ENCODE measurements at regions not wholly inside any gene's neighbourhood (a gene's known extent, or its start where the extent isn't known, plus 50 kb on each side); places are given as distances from the start of the nearest gene placed in this dataset.

DNA sequence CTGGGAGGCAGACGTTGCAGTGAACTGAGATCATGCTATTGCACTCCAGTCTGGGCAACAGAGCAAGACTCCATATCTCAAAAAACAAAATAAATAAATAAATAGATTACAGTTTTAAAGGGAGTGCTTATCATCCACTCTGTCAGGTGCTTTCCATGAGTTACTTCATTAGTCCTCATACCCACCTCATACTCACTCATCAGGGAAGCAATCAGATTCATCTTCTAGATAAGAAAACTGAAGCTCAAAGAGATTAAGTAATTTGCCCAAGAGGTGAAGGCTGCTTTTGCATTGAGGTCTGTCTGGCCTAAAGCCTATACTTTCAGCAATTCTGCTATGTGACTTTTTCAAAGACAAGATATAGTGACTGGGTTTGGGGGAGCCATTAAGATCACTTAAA, 101.0 kb downstream of the RASSF10 start:
- TF ChIP-seq, protein P1, sequence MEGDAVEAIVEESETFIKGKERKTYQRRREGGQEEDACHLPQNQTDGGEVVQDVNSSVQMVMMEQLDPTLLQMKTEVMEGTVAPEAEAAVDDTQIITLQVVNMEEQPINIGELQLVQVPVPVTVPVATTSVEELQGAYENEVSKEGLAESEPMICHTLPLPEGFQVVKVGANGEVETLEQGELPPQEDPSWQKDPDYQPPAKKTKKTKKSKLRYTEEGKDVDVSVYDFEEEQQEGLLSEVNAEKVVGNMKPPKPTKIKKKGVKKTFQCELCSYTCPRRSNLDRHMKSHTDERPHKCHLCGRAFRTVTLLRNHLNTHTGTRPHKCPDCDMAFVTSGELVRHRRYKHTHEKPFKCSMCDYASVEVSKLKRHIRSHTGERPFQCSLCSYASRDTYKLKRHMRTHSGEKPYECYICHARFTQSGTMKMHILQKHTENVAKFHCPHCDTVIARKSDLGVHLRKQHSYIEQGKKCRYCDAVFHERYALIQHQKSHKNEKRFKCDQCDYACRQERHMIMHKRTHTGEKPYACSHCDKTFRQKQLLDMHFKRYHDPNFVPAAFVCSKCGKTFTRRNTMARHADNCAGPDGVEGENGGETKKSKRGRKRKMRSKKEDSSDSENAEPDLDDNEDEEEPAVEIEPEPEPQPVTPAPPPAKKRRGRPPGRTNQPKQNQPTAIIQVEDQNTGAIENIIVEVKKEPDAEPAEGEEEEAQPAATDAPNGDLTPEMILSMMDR (IDR thresholded peaks at IDR 0.05; ENCODE audit: low read depth, low read length, missing control alignments): no peak
- in situ Hi-C loops (cut with HindIII; ENCODE audit: low sequenced_read_pairs): no loop called here

GRCh38 chr11:13110929-13111812, 102.1 kb downstream of the RASSF10 start:
- no peak for DNase-seq (ENCODE audit: low read depth)
- H3K4me3 ChIP-seq (ENCODE audit: low read depth, low read length): no peak overlapping the region
- TF ChIP-seq, protein P1 (IDR thresholded peaks at IDR 0.05; ENCODE audit: low read depth, low read length, missing control alignments): no peak
- in situ Hi-C loops (cut with HindIII; ENCODE audit: low sequenced_read_pairs): no loop called here

More for the DNA sequence above, 101.0 kb downstream of the RASSF10 start:
- H3K4me3 ChIP-seq (ENCODE audit: low read depth, low read length): no peak overlapping the region
- DNase-seq (ENCODE audit: low read depth): no peak

DNA sequence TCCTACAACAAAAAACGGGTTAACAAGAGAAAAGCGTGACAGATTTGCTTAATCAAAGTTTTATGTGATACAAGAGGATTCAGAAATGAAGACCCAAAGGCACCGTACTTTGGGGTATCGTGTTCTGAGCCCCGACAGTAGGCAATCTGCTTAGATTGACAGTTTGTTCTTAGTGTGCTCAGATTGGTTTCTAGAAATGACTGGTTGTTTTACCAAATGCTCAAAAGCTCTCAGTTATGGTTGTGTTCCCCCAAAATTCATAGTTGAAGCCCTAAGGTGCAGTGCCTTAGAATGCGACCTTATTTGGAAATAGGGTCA, 102.7 kb downstream of the RASSF10 start:
- in situ Hi-C loops (cut with HindIII; ENCODE audit: low sequenced_read_pairs): no loop called here

GRCh38 chr11:13114566-13115379, 105.7 kb downstream of the RASSF10 start:
- TF ChIP-seq, protein P1 (IDR thresholded peaks at IDR 0.05; ENCODE audit: low read depth, low read length, missing control alignments): peak; percentile 11
- no peak overlapping the region for H3K4me3 ChIP-seq (ENCODE audit: low read depth, low read length)
- DNase-seq (ENCODE audit: low read depth): no peak
- in situ Hi-C loops (cut with HindIII; ENCODE audit: low sequenced_read_pairs): no loop called here

More for the DNA sequence above, 102.7 kb downstream of the RASSF10 start:
- DNase-seq (ENCODE audit: low read depth): no peak
- TF ChIP-seq, protein P1 (IDR thresholded peaks at IDR 0.05; ENCODE audit: low read depth, low read length, missing control alignments): no peak
- no peak overlapping the region for H3K4me3 ChIP-seq (ENCODE audit: low read depth, low read length)

DNA sequence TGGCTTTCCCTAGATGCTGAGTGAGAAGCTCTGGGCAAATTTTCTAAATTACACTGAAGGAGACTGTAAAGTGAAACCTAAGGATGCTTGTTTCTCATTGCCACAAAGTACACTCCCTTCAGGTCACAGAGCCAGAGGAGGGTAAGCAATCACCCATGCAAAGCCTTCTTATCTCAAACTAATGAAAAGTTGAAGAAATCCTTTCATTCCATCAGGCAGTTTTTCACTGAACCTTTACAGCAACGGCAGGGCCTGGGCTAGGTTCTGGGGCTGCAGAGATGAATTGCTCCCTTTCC, 106.2 kb downstream of the RASSF10 start:
- TF ChIP-seq, protein P1 (IDR thresholded peaks at IDR 0.05; ENCODE audit: low read depth, low read length, missing control alignments): no peak
- no peak overlapping the region for H3K4me3 ChIP-seq (ENCODE audit: low read depth, low read length)
- no peak for DNase-seq (ENCODE audit: low read depth)
- in situ Hi-C loops (cut with HindIII; ENCODE audit: low sequenced_read_pairs): no loop called here

DNA sequence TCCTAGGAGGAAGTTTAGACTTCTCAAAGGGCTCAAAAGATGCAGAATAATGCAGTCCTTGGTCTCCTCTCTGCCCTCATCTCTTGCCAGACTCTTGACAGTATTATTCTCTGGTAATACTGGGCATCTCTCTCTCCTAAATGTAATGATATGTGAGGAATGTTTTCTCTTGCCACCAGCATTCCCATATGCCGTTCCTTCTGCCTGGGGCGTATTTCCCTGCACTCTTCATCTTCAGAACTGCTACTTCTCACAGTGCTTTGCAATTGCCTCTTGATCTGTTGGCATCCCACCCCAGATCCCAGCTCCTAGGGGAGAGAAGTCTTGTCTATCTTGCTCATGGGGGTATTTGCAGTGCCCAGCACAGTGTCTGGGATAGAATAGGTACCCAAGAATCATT, 107.4 kb downstream of the RASSF10 start:
- TF ChIP-seq, protein P1 (IDR thresholded peaks at IDR 0.05; ENCODE audit: low read depth, low read length, missing control alignments): no peak
- in situ Hi-C loops (cut with HindIII; ENCODE audit: low sequenced_read_pairs): no loop called here
- no peak overlapping the region for H3K4me3 ChIP-seq (ENCODE audit: low read depth, low read length)
- DNase-seq (ENCODE audit: low read depth): no peak

Measured in astrocyte of the cerebellum (primary cell).